ENCODE measurements at regions not wholly inside any gene's neighbourhood (a gene's known extent, or its start where the extent isn't known, plus 50 kb on each side); places are given as distances from the start of the nearest gene placed in this dataset.

GRCh38 chr5:111976705-111977435, 219.9 kb upstream of the NREP start:
- TF ChIP-seq EZH2 (IDR thresholded peaks at IDR 0.05; ENCODE audit: borderline replicate concordance, low read depth, low read length, poor library complexity, severe bottlenecking) = no peak
- no peak for TF ChIP-seq CTCF (conservative IDR thresholded peaks at IDR 0.05; ENCODE audit: low read depth, low read length)

Measured in A673 (cell line).